ENCODE measurements at regions not wholly inside any gene's neighbourhood (a gene's known extent, or its start where the extent isn't known, plus 50 kb on each side); places are given as distances from the start of the nearest gene placed in this dataset.
"Not testable (repeated sequence)": the region's sequence is repeated elsewhere in the genome, so short reads cannot be mapped to it uniquely, and the experiment has no call there.

DNA sequence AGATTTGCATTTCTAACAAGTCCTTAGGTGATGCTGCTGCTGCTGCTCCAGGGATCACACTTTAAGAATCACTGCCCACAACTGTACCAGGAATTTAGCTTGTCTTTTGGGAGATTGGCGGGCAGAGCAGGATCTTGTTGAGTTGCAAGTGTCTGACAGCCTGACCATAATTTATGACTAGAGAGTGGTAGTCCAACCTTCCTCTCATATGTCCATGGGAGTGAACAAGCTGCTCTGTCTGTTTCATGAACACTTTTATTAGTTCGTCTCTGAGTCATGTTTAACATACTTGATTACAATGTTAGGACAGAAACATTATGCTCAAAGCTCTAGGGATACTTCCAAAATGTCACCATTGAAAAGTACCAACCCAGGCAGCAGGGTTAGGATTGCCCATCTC lies 169.6 kb downstream of the TGFB2 start:
- no peak for DNase-seq (ENCODE audit: extremely low spot score)
- ChIA-PET CTCF (interaction anchor here (1.3 to 2.3 kb wide), 2 partner anchors 15 to 16 kb away, joined by 5 to 7 read pairs; no protein-coding TSS in a partner anchor), POLR2A (no interaction called here)
- TF ChIP-seq, protein P1, sequence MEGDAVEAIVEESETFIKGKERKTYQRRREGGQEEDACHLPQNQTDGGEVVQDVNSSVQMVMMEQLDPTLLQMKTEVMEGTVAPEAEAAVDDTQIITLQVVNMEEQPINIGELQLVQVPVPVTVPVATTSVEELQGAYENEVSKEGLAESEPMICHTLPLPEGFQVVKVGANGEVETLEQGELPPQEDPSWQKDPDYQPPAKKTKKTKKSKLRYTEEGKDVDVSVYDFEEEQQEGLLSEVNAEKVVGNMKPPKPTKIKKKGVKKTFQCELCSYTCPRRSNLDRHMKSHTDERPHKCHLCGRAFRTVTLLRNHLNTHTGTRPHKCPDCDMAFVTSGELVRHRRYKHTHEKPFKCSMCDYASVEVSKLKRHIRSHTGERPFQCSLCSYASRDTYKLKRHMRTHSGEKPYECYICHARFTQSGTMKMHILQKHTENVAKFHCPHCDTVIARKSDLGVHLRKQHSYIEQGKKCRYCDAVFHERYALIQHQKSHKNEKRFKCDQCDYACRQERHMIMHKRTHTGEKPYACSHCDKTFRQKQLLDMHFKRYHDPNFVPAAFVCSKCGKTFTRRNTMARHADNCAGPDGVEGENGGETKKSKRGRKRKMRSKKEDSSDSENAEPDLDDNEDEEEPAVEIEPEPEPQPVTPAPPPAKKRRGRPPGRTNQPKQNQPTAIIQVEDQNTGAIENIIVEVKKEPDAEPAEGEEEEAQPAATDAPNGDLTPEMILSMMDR (IDR thresholded peaks at IDR 0.05; ENCODE audit: control extremely low read depth, extremely low read depth, low read depth, missing control alignments), result no peak

- DNase-seq (ENCODE audit: extremely low spot score), result no peak
- ChIA-PET POLR2A (no interaction called here), CTCF (interaction anchor here (0.9 to 2.0 kb wide), 5 partner anchors 14 to 187 kb away, joined by 3 to 5 read pairs (median 3); no protein-coding TSS in a partner anchor)
- TF ChIP-seq, protein P1 (IDR thresholded peaks at IDR 0.05; ENCODE audit: control extremely low read depth, extremely low read depth, low read depth, missing control alignments), result no peak
Observed at GRCh38 chr1:218516526-218516925, 171.4 kb downstream of the TGFB2 start.

- no peak for DNase-seq (ENCODE audit: extremely low spot score)
- ChIA-PET POLR2A (no interaction called here), CTCF (interaction anchor here (0.9 to 2.0 kb wide), 4 partner anchors 13 to 188 kb away, joined by 3 to 5 read pairs (median 4); no protein-coding TSS in a partner anchor)
- TF ChIP-seq, protein P1 (IDR thresholded peaks at IDR 0.05; ENCODE audit: control extremely low read depth, extremely low read depth, low read depth, missing control alignments), result no peak
Observed at GRCh38 chr1:218517459-218517858, 172.3 kb downstream of the TGFB2 start.

GRCh38 chr1:218518216-218518740 lies 173.1 kb downstream of the TGFB2 start:
- no peak for DNase-seq (ENCODE audit: extremely low spot score)
- POLR2A ChIA-PET, result no interaction called here
- CTCF ChIA-PET, result interaction anchor here (1.1 to 2.1 kb wide), 2 partner anchors 180 to 188 kb away, joined by 4 to 5 read pairs; no protein-coding TSS in a partner anchor
- TF ChIP-seq, protein P1 (IDR thresholded peaks at IDR 0.05; ENCODE audit: control extremely low read depth, extremely low read depth, low read depth, missing control alignments), result no peak

GRCh38 chr1:218520646-218521045 lies 175.5 kb downstream of the TGFB2 start:
- CTCF ChIA-PET, result interaction anchor here (0.6 to 1.9 kb wide), 8 partner anchors 10 to 1047 kb away, joined by 3 to 15 read pairs (median 3); no protein-coding TSS in a partner anchor
- DNase-seq (ENCODE audit: extremely low spot score); POLR2A ChIA-PET: not testable (repeated sequence)

GRCh38 chr1:218521414-218522169 lies 176.5 kb downstream of the TGFB2 start:
- DNase-seq (ENCODE audit: extremely low spot score), result peak; percentile 47
- POLR2A ChIA-PET, result no interaction called here
- CTCF ChIA-PET, result interaction anchor here (0.6 to 1.9 kb wide), 10 partner anchors 9 to 1048 kb away, joined by 3 to 15 read pairs (median 3); no protein-coding TSS in a partner anchor
- TF ChIP-seq, protein P1 (IDR thresholded peaks at IDR 0.05; ENCODE audit: control extremely low read depth, extremely low read depth, low read depth, missing control alignments), result peak; percentile 58

DNA sequence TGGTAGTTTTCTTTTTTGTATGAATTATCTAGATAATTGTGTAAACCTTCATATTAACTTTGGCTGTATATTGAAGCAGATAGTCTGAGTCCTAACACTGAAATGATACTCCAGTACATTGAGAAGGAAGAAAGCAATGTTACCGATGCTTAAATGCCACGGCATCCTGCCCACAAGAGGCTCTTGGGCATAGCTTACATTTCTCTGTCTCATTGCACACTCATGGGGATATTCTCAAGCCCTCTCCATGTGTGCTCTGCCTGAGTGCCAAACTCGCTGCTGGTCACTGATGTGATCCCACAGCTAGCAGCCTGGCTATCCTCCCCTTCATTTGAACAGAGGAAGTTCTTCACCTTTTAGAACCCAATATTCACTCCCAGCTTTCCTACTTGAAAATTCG lies 179.4 kb downstream of the TGFB2 start:
- POLR2A ChIA-PET, result no interaction called here
- DNase-seq (ENCODE audit: extremely low spot score), result no peak
- TF ChIP-seq, protein P1 (IDR thresholded peaks at IDR 0.05; ENCODE audit: control extremely low read depth, extremely low read depth, low read depth, missing control alignments), result no peak
- CTCF ChIA-PET, result interaction anchor here (1.1 to 1.2 kb wide), 2 partner anchors 194 to 1043 kb away, joined by 3 read pairs; no protein-coding TSS in a partner anchor

All from GM10248 (cell line).